Bronchial epithelial cell (primary cell): ENCODE measurements at regions not wholly inside any gene's neighbourhood (a gene's known extent, or its start where the extent isn't known, plus 50 kb on each side); places are given as distances from the start of the nearest gene placed in this dataset.

Experiments used
- DNase-seq: peaks from one replicate; pipeline ENCODE4 v3.0.0-alpha.2; 2010; ENCODE audit warnings: low read depth
- FAIRE-seq: peaks from 2 replicates; lab custom pipeline; 2011; peaks lifted over from hg19 to GRCh38; lab: Jason Lieb, UNC
- H3K27me3 ChIP-seq: 2 replicates; pipeline ENCODE4 v1.5.1; 2011; ENCODE audit warnings: low read length; ENCODE audit not compliant: control insufficient read depth, insufficient read depth
- H3K36me3 ChIP-seq: 2 replicates; pipeline ENCODE4 v1.5.1; 2011; ENCODE audit warnings: low read length; ENCODE audit not compliant: control insufficient read depth, insufficient read depth
- H3K4me3 ChIP-seq: 2 replicates; pipeline ENCODE4 v1.5.1; 2011; ENCODE audit warnings: mild to moderate bottlenecking, low read depth, low read length, control low read depth
- CTCF ChIP-seq: IDR thresholded peaks from 2 replicates; pipeline ENCODE4 v1.5.1; 2011; ENCODE audit warnings: mild to moderate bottlenecking, moderate library complexity, low read length, control low read depth, inconsistent platforms; ENCODE audit not compliant: insufficient read depth, severe bottlenecking

GRCh38 chr13:102945324-102945815 is 99.5 kb downstream of the ERCC5 start:
- TF ChIP-seq CTCF, result no peak
- DNase-seq (no peak), FAIRE-seq (no peak)
- Histone ChIP-seq H3K36me3 (no peaks in the 10 kb centered on the region), H3K27me3 (no peaks in the 10 kb centered on the region), H3K4me3 (no peak overlapping the region)

- no peak for TF ChIP-seq CTCF
- Histone ChIP-seq H3K27me3 (no peaks in the 10 kb centered on the region), H3K36me3 (no peaks in the 10 kb centered on the region), H3K4me3 (no peak overlapping the region)
- no peak for FAIRE-seq
- DNase-seq, result no peak
Measured at GRCh38 chr13:102944821-102945220, 99.0 kb downstream of the ERCC5 start.

- FAIRE-seq, result no peak
- no peak for DNase-seq
- no peaks in the 10 kb centered on the region for H3K36me3 ChIP-seq
- H3K4me3 ChIP-seq, result no peak overlapping the region
- H3K27me3 ChIP-seq, result no peaks in the 10 kb centered on the region
- no peak for TF ChIP-seq CTCF
Measured at GRCh38 chr13:102940770-102941169, 94.9 kb downstream of the ERCC5 start.

- H3K4me3 ChIP-seq, result no peak overlapping the region
- H3K36me3 ChIP-seq, result no peaks in the 10 kb centered on the region
- no peaks in the 10 kb centered on the region for H3K27me3 ChIP-seq
- no peak for DNase-seq
- no peak for TF ChIP-seq CTCF
- no peak for FAIRE-seq
Measured at GRCh38 chr13:102940143-102940542, 94.3 kb downstream of the ERCC5 start.

- Histone ChIP-seq H3K4me3 (no peak overlapping the region), H3K27me3 (no peaks in the 10 kb centered on the region), H3K36me3 (no peaks in the 10 kb centered on the region)
- no peak for FAIRE-seq
- no peak for TF ChIP-seq CTCF
- DNase-seq, result no peak
Measured at GRCh38 chr13:102935896-102936321, 90.1 kb downstream of the ERCC5 start.

GRCh38 chr13:102933523-102933922 is 87.7 kb downstream of the ERCC5 start:
- TF ChIP-seq CTCF, result no peak
- no peak overlapping the region for H3K4me3 ChIP-seq
- no peaks in the 10 kb centered on the region for H3K36me3 ChIP-seq
- FAIRE-seq (no peak), DNase-seq (no peak)
- no peaks in the 10 kb centered on the region for H3K27me3 ChIP-seq
